ENCODE measurements at regions not wholly inside any gene's neighbourhood (a gene's known extent, or its start where the extent isn't known, plus 50 kb on each side); places are given as distances from the start of the nearest gene placed in this dataset.
"Not testable (repeated sequence)": the region's sequence is repeated elsewhere in the genome, so short reads cannot be mapped to it uniquely, and the experiment has no call there.

- DNase-seq (ENCODE audit: low read depth): no peak
Measured at GRCh38 chr3:163468531-163469335, 1609.6 kb downstream of the SI start.

- DNase-seq (ENCODE audit: low read depth): no peak
Measured at GRCh38 chr3:163462446-163462845, 1615.8 kb downstream of the SI start.

- DNase-seq (ENCODE audit: low read depth): no peak
Measured at GRCh38 chr3:163450698-163451097, 1627.6 kb downstream of the SI start.

GRCh38 chr3:163438760-163439159, 1639.5 kb downstream of the SI start:
- no peak for DNase-seq (ENCODE audit: low read depth)

GRCh38 chr3:163422671-163423070, 1655.6 kb downstream of the SI start:
- DNase-seq (ENCODE audit: low read depth): no peak

GRCh38 chr3:163391407-163392181, 1686.7 kb downstream of the SI start:
- no peak for DNase-seq (ENCODE audit: low read depth)

GRCh38 chr3:163384383-163384782, 1693.9 kb downstream of the SI start:
- DNase-seq (ENCODE audit: low read depth): no peak

- DNase-seq (ENCODE audit: low read depth): no peak
Measured at GRCh38 chr3:163382183-163382582, 1696.1 kb downstream of the SI start.

- DNase-seq (ENCODE audit: low read depth): no peak
Measured at GRCh38 chr3:163368168-163368567, 1710.1 kb downstream of the SI start.

GRCh38 chr3:163364717-163365116, 1713.6 kb downstream of the SI start:
- no peak for DNase-seq (ENCODE audit: low read depth)

GRCh38 chr3:163362151-163362550, 1716.1 kb downstream of the SI start:
- DNase-seq (ENCODE audit: low read depth): no peak

- not testable (repeated sequence) for DNase-seq (ENCODE audit: low read depth)
Measured at GRCh38 chr3:163361357-163361878, 1716.9 kb downstream of the SI start.

GRCh38 chr3:163347944-163348343, 1730.4 kb downstream of the SI start:
- DNase-seq (ENCODE audit: low read depth): no peak

- no peak for DNase-seq (ENCODE audit: low read depth)
Measured at GRCh38 chr3:163335429-163335828, 1742.9 kb downstream of the SI start.

GRCh38 chr3:163328680-163329079, 1749.6 kb downstream of the SI start:
- DNase-seq (ENCODE audit: low read depth): no peak

GRCh38 chr3:163327086-163327485, 1751.2 kb downstream of the SI start:
- no peak for DNase-seq (ENCODE audit: low read depth)

- no peak for DNase-seq (ENCODE audit: low read depth)
Measured at GRCh38 chr3:163315786-163316185, 1762.5 kb downstream of the SI start.

- DNase-seq (ENCODE audit: low read depth): no peak
Measured at GRCh38 chr3:163306405-163306804, 1771.9 kb downstream of the SI start.

GRCh38 chr3:163273694-163274093, 1777.1 kb downstream of the OTOL1 start:
- DNase-seq (ENCODE audit: low read depth): no peak

- no peak for DNase-seq (ENCODE audit: low read depth)
Measured at GRCh38 chr3:163266731-163267130, 1770.1 kb downstream of the OTOL1 start.

GRCh38 chr3:163261618-163262017, 1765.0 kb downstream of the OTOL1 start:
- no peak for DNase-seq (ENCODE audit: low read depth)

- no peak for DNase-seq (ENCODE audit: low read depth)
Measured at GRCh38 chr3:163261056-163261455, 1764.4 kb downstream of the OTOL1 start.

- no peak for DNase-seq (ENCODE audit: low read depth)
Measured at GRCh38 chr3:163218336-163218735, 1721.7 kb downstream of the OTOL1 start.
